Gastroesophageal sphincter (tissue), 4 donors: ENCODE measurements at regions not wholly inside any gene's neighbourhood (a gene's known extent, or its start where the extent isn't known, plus 50 kb on each side); places are given as distances from the start of the nearest gene placed in this dataset.

Experiments used
- ATAC-seq: fragments of 150-250 bp; one replicate; pipeline ENCODE4 v1.9.1; 2016; ENCODE audit warnings: mild to moderate bottlenecking, moderate library complexity
- H3K27ac ChIP-seq, 4 donors: fragments of 200-600 bp; sonication (generic) in 3 of 4; 1 replicate in 3 of 4; 2 replicates in 1 of 4; pipeline ENCODE4 v1.5.1; 2016 to 2019
- H3K27me3 ChIP-seq: fragments of 200-600 bp; sonication (generic); one replicate; pipeline ENCODE4 v1.5.1; 2019
- H3K36me3 ChIP-seq, 2 donors: fragments of 200-600 bp; sonication (generic); one replicate each; pipeline ENCODE4 v1.5.1; 2019; ENCODE audit warnings: control low read depth in 1 of 2
- H3K4me1 ChIP-seq, 3 donors: fragments of 200-600 bp; sonication (generic); 1 replicate in 2 of 3; 2 replicates in 1 of 3; pipeline ENCODE4 v1.5.1; 2016 to 2019; ENCODE audit warnings: control low read depth in 2 of 3
- H3K4me3 ChIP-seq, 2 donors: fragments of 200-600 bp; sonication (generic); one replicate each; pipeline ENCODE4 v1.5.1; 2019; ENCODE audit warnings: mild to moderate bottlenecking in 1 of 2, moderate library complexity in 1 of 2
- H3K9me3 ChIP-seq, 3 donors: fragments of 200-600 bp; sonication (generic); one replicate each; pipeline ENCODE4 v1.5.1; 2017 to 2019; ENCODE audit warnings: control low read depth in 2 of 3
- CTCF ChIP-seq, 4 experiments: fragments of 200-600 bp in 2 of 4; fragments of 450-650 bp in 2 of 4; sonication (generic) in 1 of 4; IDR thresholded peaks; one replicate each; pipeline ENCODE4 v1.5.1; 2017 to 2019; ENCODE audit warnings: antibody characterized with exemption in 4 of 4, mild to moderate bottlenecking in 2 of 4, moderate library complexity in 2 of 4
- EP300 ChIP-seq: sonication (generic); formaldehyde crosslinking; IDR thresholded peaks from one replicate; pipeline ENCODE4 v1.6.1; 2017; ENCODE audit warnings: antibody characterized with exemption, mild to moderate bottlenecking
- POLR2A ChIP-seq, 2 donors: fragments of 450-650 bp; IDR thresholded peaks; one replicate each; pipeline ENCODE4 v1.6.1; 2017; ENCODE audit warnings: antibody characterized with exemption in 2 of 2, mild to moderate bottlenecking in 2 of 2, moderate library complexity in 1 of 2
- POLR2AphosphoS5 ChIP-seq: sonication (generic); formaldehyde crosslinking; IDR thresholded peaks from one replicate; pipeline ENCODE4 v1.6.1; 2017; ENCODE audit warnings: antibody characterized with exemption
- WGBS, 2 donors: methylation state at CpG; one replicate each; pipeline ENCODE4 v1.1.5; 2018; ENCODE audit warnings: low coverage in 1 of 2; 5-methylcytosine and 5-hydroxymethylcytosine counted together

DNA sequence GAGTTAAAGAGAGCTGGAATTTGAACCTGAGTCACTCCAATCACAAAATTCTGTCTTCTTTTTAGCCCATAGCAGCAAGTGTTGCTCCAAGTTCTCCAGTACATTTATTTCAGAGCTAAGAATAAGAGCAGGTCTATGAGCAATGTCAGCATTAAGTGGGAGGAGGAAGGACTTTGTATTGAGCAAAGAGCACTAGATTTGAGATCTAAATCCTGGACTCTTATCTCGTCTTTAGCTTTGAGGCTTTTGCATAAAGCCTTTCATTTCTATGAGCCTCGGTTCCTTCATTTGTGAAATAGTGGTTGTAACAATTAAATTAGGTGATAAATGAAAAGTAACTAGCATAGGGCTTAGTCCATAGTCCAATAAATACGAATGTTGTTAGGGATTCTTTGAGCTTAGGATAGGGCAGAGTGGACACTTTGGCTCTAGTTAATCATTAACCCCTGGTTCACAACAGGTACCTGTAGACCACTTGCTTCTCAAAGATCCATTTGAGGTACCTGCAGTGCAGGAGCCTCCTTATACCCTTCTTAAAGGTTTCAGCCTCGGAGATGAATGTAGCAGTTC, 464.1 kb upstream of the KLF4 start:
- no peak for ATAC-seq
- WGBS, 2 donors, result 76 to 84% methylated on average over 4 of the region's 4 CpGs

GRCh38 chr9:107952773-107953172, 463.2 kb upstream of the KLF4 start:
- Histone ChIP-seq H3K27me3 (no peaks in the 10 kb centered on the region), H3K9me3 (peaks cover 0 to 8% (median 0%) of the 10 kb centered on the region in 3 donors), H3K4me1 (no peaks in the 10 kb centered on the region), H3K4me3 (no peak overlapping the region), H3K27ac (no peak overlapping the region), H3K36me3 (no peaks in the 10 kb centered on the region)
- no peak for TF ChIP-seq CTCF (IDR thresholded peaks at IDR 0.05)
- no peak for TF ChIP-seq POLR2AphosphoS5
- no peak for TF ChIP-seq POLR2A (IDR thresholded peaks at IDR 0.05)
- no peak for TF ChIP-seq EP300
- ATAC-seq, result no peak
- 89 to 100% methylated on average over 1 of the region's 1 CpG for WGBS, 2 donors

More for the DNA sequence above, 464.1 kb upstream of the KLF4 start:
- TF ChIP-seq POLR2A (IDR thresholded peaks at IDR 0.05) (no peak), EP300 (no peak), CTCF (IDR thresholded peaks at IDR 0.05) (no peak), POLR2AphosphoS5 (no peak)
- H3K36me3 ChIP-seq, result no peaks in the 10 kb centered on the region
- no peak overlapping the region for H3K27ac ChIP-seq
- peaks cover 0 to 8% (median 0%) of the 10 kb centered on the region in 3 donors for H3K9me3 ChIP-seq
- H3K27me3 ChIP-seq, result no peaks in the 10 kb centered on the region
- no peak overlapping the region for H3K4me3 ChIP-seq
- no peaks in the 10 kb centered on the region for H3K4me1 ChIP-seq

DNA sequence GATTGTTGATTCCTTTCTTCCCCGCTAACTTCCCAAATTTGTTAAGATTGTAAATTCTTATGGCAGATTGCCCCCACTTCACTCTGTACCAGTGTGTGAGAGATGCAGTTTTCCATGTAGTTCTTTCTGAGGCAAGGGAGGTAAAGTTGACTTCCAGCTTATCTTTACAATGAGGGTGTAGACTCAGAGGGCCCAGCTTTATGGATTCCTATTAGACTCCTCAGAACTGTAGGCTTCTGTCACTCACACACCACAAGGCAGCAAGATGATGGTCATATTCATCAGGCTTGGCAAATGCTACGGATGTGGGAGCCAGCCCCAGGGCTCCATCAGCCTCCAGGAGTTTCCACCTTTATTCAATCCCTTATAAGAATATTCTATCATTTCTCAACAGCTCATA, 461.9 kb upstream of the KLF4 start:
- Histone ChIP-seq H3K36me3 (no peaks in the 10 kb centered on the region), H3K4me3 (no peak overlapping the region), H3K4me1 (no peaks in the 10 kb centered on the region), H3K27me3 (no peaks in the 10 kb centered on the region), H3K27ac (no peak overlapping the region), H3K9me3 (peaks cover 0 to 8% (median 0%) of the 10 kb centered on the region in 3 donors)
- 94 to 100% methylated on average over 1 to 2 of the region's 2 CpGs for WGBS, 2 donors
- no peak for TF ChIP-seq POLR2A (IDR thresholded peaks at IDR 0.05)
- no peak for TF ChIP-seq POLR2AphosphoS5
- no peak for TF ChIP-seq EP300
- no peak for ATAC-seq

- no peaks in the 10 kb centered on the region for H3K4me1 ChIP-seq
- no peaks in the 10 kb centered on the region for H3K27me3 ChIP-seq
- no peak for ATAC-seq
- H3K36me3 ChIP-seq, result no peaks in the 10 kb centered on the region
- no peak overlapping the region for H3K27ac ChIP-seq
- WGBS, 2 donors, result 83 to 84% methylated on average over 4 of the region's 4 CpGs
- H3K4me3 ChIP-seq, result no peak overlapping the region
- TF ChIP-seq EP300, result no peak
- no peak for TF ChIP-seq POLR2AphosphoS5
- TF ChIP-seq CTCF (IDR thresholded peaks at IDR 0.05), result no peak
- TF ChIP-seq POLR2A (IDR thresholded peaks at IDR 0.05), result no peak
- H3K9me3 ChIP-seq, result peaks cover 0 to 8% (median 0%) of the 10 kb centered on the region in 3 donors
These were observed 459.5 kb upstream of the KLF4 start for GRCh38 chr9:107949061-107949460.

GRCh38 chr9:107948601-107949000, 459.0 kb upstream of the KLF4 start:
- 63 to 64% methylated on average over 2 of the region's 2 CpGs for WGBS, 2 donors
- Histone ChIP-seq H3K4me3 (no peak overlapping the region), H3K27me3 (no peaks in the 10 kb centered on the region), H3K9me3 (peaks cover 0 to 8% (median 0%) of the 10 kb centered on the region in 3 donors), H3K4me1 (no peaks in the 10 kb centered on the region), H3K36me3 (no peaks in the 10 kb centered on the region), H3K27ac (no peak overlapping the region)
- TF ChIP-seq CTCF (IDR thresholded peaks at IDR 0.05), result no peak
- no peak for ATAC-seq
